Stimulated activated CD4-positive, alpha-beta T cell treated with anti-CD3 and anti-CD28 coated beads, Interleukin-15, amount 100 ng/mL, for 24 hours (primary cell): ENCODE measurements at regions not wholly inside any gene's neighbourhood (a gene's known extent, or its start where the extent isn't known, plus 50 kb on each side); places are given as distances from the start of the nearest gene placed in this dataset.
"Not testable (repeated sequence)": the region's sequence is repeated elsewhere in the genome, so short reads cannot be mapped to it uniquely, and the experiment has no call there.

Experiments
- DNase-seq: peaks from one replicate; pipeline ENCODE4 v3.0.0-alpha.2; 2020

- no peak for DNase-seq
These were observed 60.2 kb downstream of the THNSL1 start for GRCh38 chr10:25076506-25077177.

DNA sequence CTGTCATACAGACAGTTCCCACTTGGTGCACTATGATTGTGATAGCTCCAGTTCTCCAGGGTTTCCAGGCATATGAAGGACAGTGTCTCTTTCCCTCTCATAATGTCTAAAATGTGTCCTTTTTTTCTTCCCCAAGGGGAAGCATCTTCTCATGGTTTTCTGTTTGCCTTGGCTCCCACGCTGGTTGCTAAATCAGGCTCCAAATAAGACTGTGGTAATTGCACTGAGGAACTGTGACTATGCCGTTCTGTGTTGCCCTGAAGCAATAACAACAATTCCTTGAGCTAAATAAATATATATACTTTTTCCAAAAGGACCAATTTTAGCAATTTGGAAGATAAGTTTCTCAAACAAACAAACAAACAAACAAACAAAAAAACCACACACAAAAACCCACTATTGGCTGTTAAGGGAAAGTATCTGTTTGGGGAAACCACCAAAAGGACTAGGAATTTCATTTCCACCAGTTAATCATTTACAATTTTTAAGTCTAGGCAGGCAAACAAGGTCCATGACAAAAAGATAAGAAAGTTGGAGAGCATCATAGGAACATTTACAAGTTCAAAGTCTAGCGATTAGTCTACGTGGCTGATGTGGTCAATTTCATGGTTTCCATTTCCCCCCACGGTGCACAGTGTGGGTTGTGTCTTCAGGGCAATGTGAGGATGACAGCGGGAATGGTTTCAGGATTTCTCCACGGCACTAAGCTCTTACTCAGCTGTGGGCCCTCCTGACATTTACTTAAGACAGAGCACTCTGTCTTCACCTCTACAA lies 62.4 kb downstream of the THNSL1 start:
- no peak for DNase-seq

GRCh38 chr10:25080880-25081581 lies 64.6 kb downstream of the THNSL1 start:
- DNase-seq, result peak; percentile 73

DNA sequence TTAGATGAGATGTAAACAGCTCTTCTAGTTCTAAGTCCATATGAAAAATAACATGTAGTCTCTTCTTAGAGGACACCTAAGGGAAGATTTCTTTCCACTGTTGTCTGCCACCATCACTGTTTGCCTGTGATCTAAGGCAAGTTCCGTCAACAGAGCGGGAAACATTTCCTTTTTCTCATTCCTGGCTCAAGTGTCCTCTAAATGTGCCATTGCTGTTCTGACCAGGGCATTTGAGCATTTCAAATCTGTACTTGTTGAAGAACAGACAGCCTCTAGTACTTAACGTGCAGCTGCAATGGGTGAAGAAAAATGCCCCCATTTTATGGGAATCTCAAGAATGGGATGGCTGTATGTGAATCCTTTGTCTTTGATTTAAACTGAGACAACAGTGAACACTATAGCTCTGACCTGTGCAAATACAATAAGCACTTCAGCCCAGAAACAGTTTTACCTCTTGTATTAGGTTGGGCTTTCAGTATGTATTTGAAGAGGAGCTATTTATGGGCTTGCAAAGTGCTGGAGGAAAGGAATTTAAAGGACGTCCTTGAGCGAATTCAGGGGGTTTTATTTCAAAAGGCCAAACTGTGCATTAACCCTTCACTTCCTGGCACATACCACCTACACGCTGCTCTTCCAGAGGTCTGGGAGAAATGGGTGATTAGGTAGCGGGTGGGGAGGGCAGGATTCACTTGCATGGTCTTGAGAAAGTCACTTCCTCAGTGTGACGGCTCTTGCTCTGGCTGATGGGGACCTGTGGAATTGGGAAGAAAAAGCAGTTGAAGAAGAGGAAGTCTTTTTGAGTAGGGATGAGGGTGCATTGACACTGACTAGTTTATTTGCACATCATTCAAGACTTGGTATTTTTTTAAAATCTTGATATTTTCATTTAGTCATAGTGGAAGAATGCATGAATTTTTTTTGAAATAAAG lies 66.1 kb downstream of the THNSL1 start:
- DNase-seq, result no peak

- no peak for DNase-seq
These were observed 67.2 kb downstream of the THNSL1 start for GRCh38 chr10:25083546-25084111.

DNA sequence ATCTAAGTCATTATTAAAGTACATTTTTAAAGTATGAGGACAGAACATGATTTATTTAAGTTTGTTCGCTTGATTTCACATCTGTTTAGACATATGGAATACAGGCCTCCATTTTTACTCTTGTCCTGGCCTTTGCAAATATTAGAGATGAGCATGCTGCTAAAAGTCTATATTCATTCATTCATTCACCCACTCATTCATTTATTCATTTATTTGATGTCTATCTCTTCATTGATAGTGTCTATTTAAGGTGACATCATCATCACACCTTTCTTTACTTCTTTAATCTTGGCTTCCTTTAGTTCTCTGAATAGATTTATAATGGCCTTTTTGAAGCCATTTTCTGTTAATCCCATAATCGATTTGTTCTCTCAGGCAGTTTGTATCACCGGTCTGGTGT lies 68.0 kb downstream of the THNSL1 start:
- no peak for DNase-seq

GRCh38 chr10:25094590-25094989 lies 78.2 kb downstream of the THNSL1 start:
- DNase-seq, result no peak

- DNase-seq, result no peak
These were observed 77.0 kb upstream of the GPR158 start for GRCh38 chr10:25097669-25098411.

DNA sequence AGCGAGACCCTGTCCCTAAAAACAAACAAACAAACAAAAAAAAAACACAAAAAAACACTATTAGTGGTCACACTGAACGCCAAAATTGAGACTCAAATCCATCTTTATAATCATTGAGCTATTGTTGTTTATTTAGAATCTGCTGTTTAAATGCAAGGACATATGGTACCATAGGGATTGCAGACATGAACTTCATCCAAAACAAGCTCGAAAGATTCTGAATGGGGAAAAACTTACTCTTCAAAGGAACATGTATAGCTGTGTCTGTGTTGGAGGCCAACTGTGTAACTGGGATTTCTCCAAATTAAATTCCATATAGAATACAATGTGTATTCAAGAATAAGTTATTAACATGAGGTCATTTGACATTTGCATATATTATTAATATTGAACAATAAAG lies 74.7 kb upstream of the GPR158 start:
- DNase-seq, result no peak

DNA sequence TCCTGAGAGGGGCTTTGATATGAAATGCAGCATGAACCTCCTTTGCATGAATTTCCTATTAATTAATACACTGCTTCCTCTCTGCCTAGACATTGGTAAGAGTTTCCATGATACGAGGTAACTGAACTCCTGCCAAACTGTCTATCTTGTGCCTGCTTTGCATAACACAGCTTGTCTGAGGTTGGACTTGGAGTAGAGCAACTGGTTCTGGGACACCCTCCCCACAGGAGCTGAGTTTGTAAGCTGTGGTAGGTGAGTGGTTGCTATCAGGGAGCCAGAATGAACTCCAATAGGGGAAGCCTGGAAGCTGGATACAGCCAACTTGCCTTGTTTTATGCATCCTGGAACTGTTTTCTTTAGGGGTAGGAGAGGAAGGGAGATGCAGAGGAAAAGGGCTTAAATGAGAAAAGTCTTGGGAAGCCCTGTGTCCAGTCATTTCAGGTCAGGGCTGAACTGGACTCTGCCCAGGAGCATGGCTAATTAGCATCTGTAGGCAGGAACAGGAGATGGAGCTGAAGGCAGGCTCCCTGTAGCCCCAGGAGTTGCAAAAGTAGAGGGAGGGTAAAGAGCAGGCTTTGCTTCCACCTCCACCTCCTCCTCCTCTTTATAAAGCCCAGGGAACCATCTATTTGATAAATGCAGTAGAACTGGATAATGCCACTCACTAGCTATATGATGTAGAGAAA lies 73.2 kb upstream of the GPR158 start:
- DNase-seq, result no peak

DNA sequence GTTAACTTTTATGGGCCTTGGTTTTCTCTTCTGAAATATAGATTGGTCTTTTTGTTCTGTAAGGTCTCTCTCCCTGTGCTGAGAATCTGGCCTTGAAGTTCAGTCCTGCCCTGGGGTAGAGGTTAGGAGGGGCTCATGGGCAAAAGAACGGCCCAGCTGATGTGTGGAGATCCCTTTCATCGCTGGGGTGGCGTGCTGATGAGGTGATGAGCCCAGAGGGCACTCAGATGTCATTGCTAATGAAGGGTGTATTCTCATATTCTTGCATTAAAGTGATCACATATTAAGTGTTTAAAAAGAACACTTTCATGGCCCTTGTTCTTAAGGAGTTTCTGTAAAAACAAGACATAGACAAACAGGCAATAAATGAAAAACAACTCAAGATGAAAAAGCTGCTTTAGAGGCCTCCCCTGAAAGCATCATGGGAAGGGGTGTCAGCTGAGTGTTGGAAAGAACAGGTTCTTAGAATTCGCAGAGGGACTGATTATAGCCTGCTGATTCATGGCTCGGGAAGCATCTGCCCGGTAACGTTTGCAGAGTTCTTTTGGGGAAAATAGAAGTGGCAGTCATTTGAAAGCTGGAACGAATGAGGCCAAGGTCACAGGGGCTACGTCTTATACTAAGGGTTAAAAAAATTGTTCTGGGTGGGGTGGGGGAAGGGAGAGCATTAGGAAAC lies 72.5 kb upstream of the GPR158 start:
- no peak for DNase-seq

DNA sequence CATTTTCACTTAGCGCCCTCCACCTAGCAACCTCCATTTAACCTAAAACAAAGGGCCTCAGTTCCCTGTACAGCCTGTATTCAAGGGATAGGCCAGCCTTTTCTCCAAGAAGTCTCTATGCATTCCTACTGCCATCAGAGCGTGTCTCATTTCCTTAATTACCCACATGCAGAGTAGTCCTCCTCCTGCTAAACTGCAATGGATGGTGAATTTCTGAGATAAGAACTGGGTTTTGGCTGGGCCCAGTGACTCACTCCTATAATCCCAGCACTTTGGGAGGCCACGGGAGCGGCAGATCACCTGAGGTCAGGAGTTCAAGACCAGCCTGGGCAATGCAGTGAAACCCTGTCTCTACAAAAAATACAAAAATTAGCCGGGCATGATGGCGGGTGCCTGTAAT lies 71.1 kb upstream of the GPR158 start:
- DNase-seq, result no peak

DNA sequence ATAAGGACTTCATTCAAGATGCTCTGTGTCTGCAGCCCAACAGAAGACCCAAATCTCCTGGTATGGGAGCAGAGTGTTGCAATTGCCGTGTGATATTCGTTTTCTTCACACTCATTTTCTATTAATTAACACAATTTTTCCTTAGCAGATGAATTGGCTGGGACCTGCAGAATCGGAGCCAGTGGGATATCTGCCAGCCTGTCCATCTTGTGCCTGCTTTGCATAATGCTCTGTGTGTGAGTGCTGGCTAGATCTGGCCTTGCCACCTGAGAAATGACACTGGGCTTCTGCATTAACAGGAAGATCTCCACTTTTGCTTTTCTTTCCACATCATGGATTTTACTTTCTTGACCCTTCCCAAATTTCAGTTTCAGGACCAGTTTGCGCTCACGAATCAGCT lies 70.4 kb upstream of the GPR158 start:
- DNase-seq, result no peak

GRCh38 chr10:25105262-25105661 lies 69.5 kb upstream of the GPR158 start:
- no peak for DNase-seq

GRCh38 chr10:25105743-25106260 lies 69.0 kb upstream of the GPR158 start:
- no peak for DNase-seq

DNA sequence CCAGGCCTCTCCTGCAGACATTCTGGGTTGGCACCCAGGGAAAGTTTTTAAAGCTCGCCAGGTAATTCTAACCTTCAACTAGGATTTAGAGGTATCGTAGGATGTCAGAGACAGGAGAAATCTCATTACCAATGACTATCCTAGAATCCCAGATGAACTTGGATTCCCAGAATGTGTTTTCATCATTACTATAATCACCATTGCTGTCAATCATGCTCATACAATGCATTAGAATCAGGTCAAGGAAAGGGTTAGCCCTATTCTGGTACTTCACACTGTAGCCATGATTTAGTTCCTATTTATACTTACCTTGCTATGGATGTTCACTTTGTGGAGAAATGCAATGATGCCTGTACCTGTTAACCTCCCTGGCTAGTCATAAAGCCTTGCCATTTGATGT lies 67.0 kb upstream of the GPR158 start:
- no peak for DNase-seq

GRCh38 chr10:25109896-25110295 lies 64.9 kb upstream of the GPR158 start:
- DNase-seq, result not testable (repeated sequence)

DNA sequence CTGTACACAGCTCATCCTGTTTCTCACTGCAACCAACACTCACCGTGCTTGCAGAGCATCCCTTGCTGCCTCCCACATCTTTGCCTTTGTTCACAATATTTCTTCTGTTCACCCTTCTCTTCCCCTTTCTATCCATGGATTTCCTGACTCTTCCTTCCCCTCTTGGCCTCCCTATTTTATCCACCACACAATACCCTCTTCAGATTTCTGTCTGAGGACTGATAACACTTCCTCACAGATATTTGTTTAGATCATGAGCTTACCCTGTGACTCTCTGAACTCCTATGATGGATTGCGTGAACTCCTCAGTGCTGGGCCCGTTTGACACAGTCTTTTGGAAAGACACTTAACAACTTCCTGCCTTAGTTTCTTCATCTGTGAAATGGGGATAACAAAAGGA lies 62.8 kb upstream of the GPR158 start:
- no peak for DNase-seq

DNA sequence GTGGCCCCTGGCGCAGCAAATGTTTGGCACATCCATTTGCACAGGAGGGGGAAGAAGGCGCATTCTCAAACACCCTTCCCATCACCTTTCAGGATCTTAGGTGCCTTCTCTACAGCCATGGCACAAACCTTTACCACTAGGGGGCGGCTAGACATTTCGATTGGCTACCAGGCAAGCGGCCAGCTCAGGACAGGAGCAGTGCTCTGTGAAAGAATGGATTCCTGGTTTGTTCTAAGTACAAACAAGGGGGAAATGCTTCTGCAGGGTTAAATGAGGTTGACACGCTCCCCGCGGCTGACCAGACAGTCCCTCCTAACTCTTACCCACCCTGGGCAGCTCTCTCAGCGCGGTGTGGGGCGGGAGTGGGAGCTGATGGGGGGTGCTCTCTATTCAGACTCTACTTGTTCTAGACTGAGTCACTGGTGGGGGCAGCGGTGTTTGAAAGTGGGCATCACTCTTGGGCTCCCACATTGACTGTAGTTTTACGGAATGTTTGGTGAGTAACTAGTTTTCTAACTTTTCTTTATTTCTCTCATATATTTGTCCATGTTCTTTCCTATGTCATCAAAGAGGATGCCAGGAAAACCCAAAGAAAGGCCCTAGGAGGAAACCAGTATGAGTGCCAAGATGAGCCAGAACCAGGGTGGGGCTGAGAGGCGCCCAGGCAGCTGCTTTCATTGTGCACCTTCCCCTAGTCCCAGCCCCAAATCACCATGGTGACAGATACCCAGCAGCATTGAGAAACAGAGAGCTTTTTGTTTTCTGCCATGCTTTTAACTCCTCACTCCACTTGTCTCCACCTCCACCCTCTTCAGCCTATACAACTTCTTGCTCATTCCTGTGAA lies 61.4 kb upstream of the GPR158 start:
- peak; percentile 66 for DNase-seq
